ENCODE measurements at regions not wholly inside any gene's neighbourhood (a gene's known extent, or its start where the extent isn't known, plus 50 kb on each side); places are given as distances from the start of the nearest gene placed in this dataset.

GRCh38 chr4:60463857-60464502, 736.1 kb upstream of the ADGRL3 start:
- intact Hi-C loops (cut with micrococcal nuclease), result no loop called here
- Histone ChIP-seq H3K9me1 (replicated peaks; ENCODE audit: control insufficient read depth, extremely low read depth, insufficient read depth, low read length) (no peaks in the 10 kb centered on the region), H3K4me2 (ENCODE audit: insufficient read depth, low read length) (no peak overlapping the region), H3K27ac (ENCODE audit: insufficient read depth, low read depth, low read length) (no peak overlapping the region), H3K36me3 (ENCODE audit: control insufficient read depth in 2 of 2, extremely low read depth in 1 of 2, insufficient read depth in 2 of 2, low read length in 2 of 2) (no peaks in the 10 kb centered on the region), H3K9me3 (replicated peaks; ENCODE audit: control insufficient read depth, insufficient read depth, low read length) (no peaks in the 10 kb centered on the region), H3K27me3 (ENCODE audit: control insufficient read depth in 2 of 2, insufficient read depth in 2 of 2, low read length in 2 of 2) (no peaks in the 10 kb centered on the region), H3K79me2 (ENCODE audit: control insufficient read depth, insufficient read depth, low read length) (no peaks in the 10 kb centered on the region), H3K4me3 (replicated peaks in 1 of 3; ENCODE audit: insufficient read depth in 1 of 3, low read depth in 1 of 3, low read length in 3 of 3) (no peak overlapping the region), H4K20me1 (replicated peaks; ENCODE audit: control insufficient read depth, extremely low read depth, insufficient read depth, low read length) (no peaks in the 10 kb centered on the region), H3K4me1 (ENCODE audit: control insufficient read depth, extremely low read depth, insufficient read depth, low read length) (no peaks in the 10 kb centered on the region), H2AFZ (ENCODE audit: low read depth, low read length) (no peak overlapping the region), H3K9ac (replicated peaks; ENCODE audit: extremely low read depth, insufficient read depth, low read length) (no peak overlapping the region)
- BruUV-seq (replicated peaks), result no TSS peak
- FAIRE-seq (no peak), DNase-seq (ENCODE audit: low read depth, low spot score) (no peak)
- CTCF ChIA-PET, result no interaction called here
- dilution Hi-C loops (cut with MboI; ENCODE audit: extremely low pct_ligation_motif_present, low sequenced_read_pairs), result no loop called here
- TF ChIP-seq FOS (IDR thresholded peaks at IDR 0.05; ENCODE audit: borderline replicate concordance, insufficient read depth, low read length) (no peak), POLR2AphosphoS5 (IDR thresholded peaks at IDR 0.05; ENCODE audit: insufficient read depth, low read depth, low read length) (no peak), GATA2 (IDR thresholded peaks at IDR 0.05; ENCODE audit: insufficient read depth, insufficient read length, low read depth, low read length) (no peak), MAX (IDR thresholded peaks at IDR 0.05; ENCODE audit: insufficient read depth, insufficient read length) (no peak), EZH2 (IDR thresholded peaks at IDR 0.05; ENCODE audit: borderline replicate concordance, low read depth, low read length, severe bottlenecking) (no peak), POLR2A (IDR thresholded peaks at IDR 0.05; ENCODE audit: low read depth, low read length) (no peak), CTCF (IDR thresholded peaks at IDR 0.05; ENCODE audit: extremely low read depth in 1 of 2, insufficient read depth in 1 of 2, low read depth in 1 of 2, low read length in 2 of 2) (no peak)
- POLR2A ChIA-PET, result no interaction called here
